K562 (cell line): ENCODE measurements at regions not wholly inside any gene's neighbourhood (a gene's known extent, or its start where the extent isn't known, plus 50 kb on each side); places are given as distances from the start of the nearest gene placed in this dataset.

Source experiments
- ATAC-seq: fragments of 200-7000 bp; cut with Tn5 transposase; 3 replicates; pipeline ENCODE4 v1.9.1; 2020; ENCODE audit warnings: moderate library complexity
- BruUV-seq: library from RNA; stranded (reverse); fragments of 400-500 nt; replicated peaks from 2 replicates; lab custom pipeline; 2021; lab: Mats Ljungman, UMichigan
- CTCF ChIA-PET: fragments of 300-600 bp; formaldehyde crosslinking; extraction: SDS; loops from one replicate; lab custom pipeline; 2021; ENCODE audit warnings: low intra/inter-chr PET ratio; lab: Yijun Ruan, JAX
- POLR2A ChIA-PET: fragments of 300-600, 350-650 bp; sonication (Branson Sonifier 250); formaldehyde crosslinking; extraction: SDS; loops from one replicate; lab custom pipeline; 2021; ENCODE audit warnings: antibody characterized with exemption, inconsistent platforms; lab: Yijun Ruan, JAX
- DNase-seq, 4 experiments: peaks; one replicate each; pipeline versions ENCODE4 v3.0.0 to v3.0.0-alpha.2; 2011 to 2018; ENCODE audit warnings: low spot score in 3 of 4, mixed read lengths in 3 of 4; ENCODE audit errors: extremely low read depth in 1 of 4
- FAIRE-seq: peaks from 2 replicates; lab custom pipeline; 2011; peaks lifted over from hg19 to GRCh38; lab: Jason Lieb, UNC
- H2AFZ ChIP-seq: 2 replicates; pipeline ENCODE4 v1.6.0; 2011; ENCODE audit warnings: low read depth, low read length, control low read depth, inconsistent platforms
- H3K27ac ChIP-seq: fragments of 200-600 bp; 3 replicates; pipeline ENCODE4 v1.8.0; 2011; ENCODE audit warnings: low read depth, mild to moderate bottlenecking, control low read depth, inconsistent platforms, low read length, moderate library complexity, mixed read lengths; ENCODE audit errors: extremely low read depth
- H3K27me3 ChIP-seq, 2 experiments: fragments of 300-600 bp in 1 of 2; 2 replicates in 1 of 2; 3 replicates in 1 of 2; pipeline versions ENCODE4 v1.6.0 to v1.8.0; 2011; ENCODE audit warnings: inconsistent platforms in 2 of 2, low read length in 2 of 2, mild to moderate bottlenecking in 1 of 2, mixed read lengths in 1 of 2, moderate library complexity in 1 of 2; ENCODE audit not compliant: control insufficient read depth in 2 of 2, insufficient read depth in 2 of 2
- H3K36me3 ChIP-seq: fragments of 300-600 bp; 3 replicates; pipeline ENCODE4 v1.8.0; 2011; ENCODE audit warnings: mild to moderate bottlenecking, low read length, inconsistent platforms; ENCODE audit not compliant: control insufficient read depth, insufficient read depth
- H3K4me1 ChIP-seq, 2 experiments: fragments of 200-600 bp in 1 of 2; replicated peaks in 1 of 2; 2 replicates in 1 of 2; 3 replicates in 1 of 2; pipeline versions ENCODE4 v1.5.1 to v1.8.0; 2011; ENCODE audit warnings: inconsistent platforms in 2 of 2, low read length in 2 of 2, mild to moderate bottlenecking in 1 of 2, mixed read lengths in 1 of 2, moderate library complexity in 1 of 2; ENCODE audit not compliant: control insufficient read depth in 2 of 2, insufficient read depth in 2 of 2
- H3K4me2 ChIP-seq: 2 replicates; pipeline ENCODE4 v1.6.1; 2011; ENCODE audit warnings: low read length, control low read depth, inconsistent platforms, mixed read lengths; ENCODE audit not compliant: insufficient read depth
- H3K4me3 ChIP-seq: fragments of 200-600 bp; sonication (generic), shearing (Covaris generic); 2 replicates; pipeline ENCODE4 v1.5.1; 2016; ENCODE audit warnings: control low read depth, inconsistent platforms
- H3K79me2 ChIP-seq: fragments of 200-600 bp; 3 replicates; pipeline ENCODE4 v1.8.0; 2011; ENCODE audit warnings: low read length, inconsistent platforms; ENCODE audit not compliant: control insufficient read depth, insufficient read depth
- H3K9ac ChIP-seq, 2 experiments: 2 replicates each; pipeline versions ENCODE4 v1.6.0 to v1.6.1; 2011; ENCODE audit warnings: low read depth in 2 of 2, low read length in 2 of 2, control low read depth in 1 of 2, inconsistent platforms in 1 of 2, mild to moderate bottlenecking in 1 of 2, mixed read lengths in 1 of 2; ENCODE audit not compliant: insufficient read depth in 1 of 2
- H3K9me1 ChIP-seq: one replicate; pipeline ENCODE4 v1.6.0; 2011; ENCODE audit warnings: inconsistent platforms, mild to moderate bottlenecking, low read length, moderate library complexity; ENCODE audit not compliant: control insufficient read depth, insufficient read depth
- H3K9me3 ChIP-seq: replicated peaks from 2 replicates; pipeline ENCODE4 v1.5.1; 2011; ENCODE audit warnings: low read depth, low read length, inconsistent platforms; ENCODE audit not compliant: control insufficient read depth, insufficient read depth
- H4K20me1 ChIP-seq: replicated peaks from 2 replicates; pipeline ENCODE4 v1.6.1; 2011; ENCODE audit warnings: low read length, inconsistent platforms, mixed read lengths; ENCODE audit not compliant: control insufficient read depth, insufficient read depth
- C11orf30 ChIP-seq: fragments of 450-650 bp; IDR thresholded peaks from 2 replicates; pipeline ENCODE4 v1.6.1; 2016; ENCODE audit warnings: low read depth, mild to moderate bottlenecking
- MED1 ChIP-seq: sonication (generic); formaldehyde crosslinking; IDR thresholded peaks from 2 replicates; pipeline ENCODE4 v1.8.1; 2023; ENCODE audit warnings: missing genetic modification reagents, borderline replicate concordance
- NFE2L1 ChIP-seq: fragments of 450-650 bp; IDR thresholded peaks from 2 replicates; pipeline ENCODE4 v1.6.1; 2016; ENCODE audit warnings: missing genetic modification characterization, low read depth, mild to moderate bottlenecking, missing compliant biosample characterization, moderate library complexity, borderline replicate concordance
- NR2F6 ChIP-seq: fragments of 450-650 bp; formaldehyde crosslinking; IDR thresholded peaks from 2 replicates; pipeline ENCODE4 v1.4.0; 2020; ENCODE audit warnings: mild to moderate bottlenecking
- RBM25 ChIP-seq: fragments of 200-400 bp; formaldehyde crosslinking; IDR thresholded peaks from 2 replicates; pipeline ENCODE4 v1.6.1; 2018; ENCODE audit warnings: low read length, low read depth, moderate library complexity; ENCODE audit not compliant: severe bottlenecking
- RERE ChIP-seq: sonication (generic); formaldehyde crosslinking; IDR thresholded peaks from 2 replicates; pipeline ENCODE4 v1.8.0; 2023; ENCODE audit warnings: missing genetic modification reagents, mild to moderate bottlenecking, borderline replicate concordance
- SIX5 ChIP-seq, 2 experiments: IDR thresholded peaks; 2 replicates each; pipeline ENCODE4 v1.6.1; 2011; ENCODE audit warnings: low read length in 2 of 2, borderline replicate concordance in 1 of 2, low read depth in 1 of 2, mild to moderate bottlenecking in 1 of 2, moderate library complexity in 1 of 2; ENCODE audit not compliant: insufficient read depth in 1 of 2
- SMAD2 ChIP-seq: fragments of 150-350 bp; IDR thresholded peaks from 2 replicates; pipeline ENCODE4 v1.6.1; 2014; ENCODE audit warnings: low read depth, mild to moderate bottlenecking, low read length
- TEAD2 ChIP-seq: fragments of 450-650 bp; IDR thresholded peaks from 2 replicates; pipeline ENCODE4 v1.6.1; 2016; ENCODE audit warnings: missing genetic modification characterization, control low read depth, missing compliant biosample characterization
- ZNF175 ChIP-seq: fragments of 200-800 bp; sonication (Bioruptor generic); IDR thresholded peaks from 2 replicates; pipeline ENCODE4 v1.6.1; 2016; ENCODE audit warnings: low read depth, mild to moderate bottlenecking, missing genetic modification characterization, missing compliant biosample characterization
- ZNF232 ChIP-seq: sonication (generic); formaldehyde crosslinking; IDR thresholded peaks from 2 replicates; pipeline ENCODE4 v1.8.0; 2022; ENCODE audit warnings: mild to moderate bottlenecking, missing genetic modification reagents
- ZNF592 ChIP-seq: fragments of 450-650 bp; IDR thresholded peaks from 2 replicates; pipeline ENCODE4 v1.6.1; 2017; ENCODE audit warnings: antibody characterized with exemption, mild to moderate bottlenecking
- WGBS: fragments of 100-300 bp; shearing (Covaris generic); methylation state at CpG from one replicate; pipeline ENCODE4 v1.1.6; 2016; ENCODE audit warnings: low coverage, mixed read lengths; ENCODE audit not compliant: insufficient coverage; ENCODE audit errors: missing lambda C conversion rate; 5-methylcytosine and 5-hydroxymethylcytosine counted together
- in situ Hi-C: fragments of 300-500 bp; cut with MboI; formaldehyde crosslinking; loops from 4 replicates; pipeline ENCODE4 v1.15.0; 2018; ENCODE audit warnings: inconsistent platforms, mixed read lengths
- intact Hi-C: fragments of 100-400 bp; cut with micrococcal nuclease; formaldehyde crosslinking; loops from 2 replicates; pipeline ENCODE4 v1.14.2; 2022

- TF ChIP-seq ZNF592 (no peak), NFE2L1 (tag) (no peak), TEAD2 (tag) (no peak), RBM25 (no peak), SIX5 (IDR thresholded peaks at IDR 0.05; ENCODE audit: borderline replicate concordance in 1 of 2, insufficient read depth in 1 of 2, low read depth in 1 of 2, low read length in 2 of 2) (no peak), SMAD2 (no peak), ZNF175 (no peak), NR2F6 (no peak), MED1 (CRISPR knock-in tag) (no peak), C11orf30 (no peak), RERE (no peak), ZNF232 (CRISPR knock-in tag) (no peak)
- TF ChIP-seq, all 486 proteins: peak for 0
- POLR2A ChIA-PET, result no interaction called here
- intact Hi-C loops (no loop called here), in situ Hi-C loops (no loop called here)
- no peaks in the 10 kb centered on the region for H3K4me1 ChIP-seq
- no peak overlapping the region for H3K4me2 ChIP-seq
- no peaks in the 10 kb centered on the region for H3K9me3 ChIP-seq
- no peak overlapping the region for H2AFZ ChIP-seq
- ATAC-seq (no peak), FAIRE-seq (no peak), DNase-seq (no peak)
- no peak overlapping the region for H3K9ac ChIP-seq
- no peaks in the 10 kb centered on the region for H3K9me1 ChIP-seq
- H3K36me3 ChIP-seq, result no peaks in the 10 kb centered on the region
- no peak overlapping the region for H3K27ac ChIP-seq
- no peaks in the 10 kb centered on the region; a peak in 1 of 5 replicates for H3K27me3 ChIP-seq
- no peaks in the 10 kb centered on the region for H3K79me2 ChIP-seq
- H3K4me3 ChIP-seq, result no peak overlapping the region
- no peaks in the 10 kb centered on the region for H4K20me1 ChIP-seq
- WGBS, result 0% methylated on average over 3 of the region's 3 CpGs
- no TSS peak for BruUV-seq
- CTCF ChIA-PET, result no interaction called here
Observed at GRCh38 chr21:38884440-38884839, 78.7 kb downstream of the ETS2 start.
